Esophagus squamous epithelium (tissue), 5 donors: ENCODE measurements at regions not wholly inside any gene's neighbourhood (a gene's known extent, or its start where the extent isn't known, plus 50 kb on each side); places are given as distances from the start of the nearest gene placed in this dataset.

Source experiments
- DNase-seq: peaks from one replicate; lab custom pipeline; 2025; lab: John Stamatoyannopoulos, UW
- H3K27ac ChIP-seq, 4 donors: fragments of 200-600 bp; sonication (generic); one replicate each; pipeline ENCODE4 v1.5.1; 2016 to 2019; ENCODE audit warnings: mild to moderate bottlenecking in 1 of 4
- H3K27me3 ChIP-seq, 4 donors: fragments of 200-600 bp; sonication (generic); 1 replicate in 3 of 4; 2 replicates in 1 of 4; pipeline versions ENCODE4 v1.5.1 to v1.6.0; 2017 to 2021; ENCODE audit warnings: antibody characterized with exemption in 1 of 4
- H3K36me3 ChIP-seq, 3 donors: fragments of 200-600 bp; sonication (generic); one replicate each; pipeline ENCODE4 v1.5.1; 2016 to 2019
- H3K4me1 ChIP-seq, 3 donors: fragments of 200-600 bp; sonication (generic); one replicate each; pipeline ENCODE4 v1.5.1; 2017 to 2019
- H3K4me3 ChIP-seq, 4 donors: fragments of 200-600 bp; sonication (generic); 1 replicate in 3 of 4; 2 replicates in 1 of 4; pipeline ENCODE4 v1.5.1; 2016 to 2019; ENCODE audit warnings: mild to moderate bottlenecking in 2 of 4, moderate library complexity in 1 of 4
- H3K9me3 ChIP-seq, 3 donors: fragments of 200-600 bp; sonication (generic); one replicate each; pipeline ENCODE4 v1.5.1; 2016 to 2019
- POLR2A ChIP-seq, 4 donors: fragments of 450-650 bp; IDR thresholded peaks; one replicate each; pipeline ENCODE4 v1.6.1; 2017; ENCODE audit warnings: antibody characterized with exemption in 4 of 4, mild to moderate bottlenecking in 4 of 4, moderate library complexity in 3 of 4
- WGBS, 2 donors: methylation state at CpG; one replicate each; pipeline ENCODE4 v1.1.5; 2018; 5-methylcytosine and 5-hydroxymethylcytosine counted together
- intact Hi-C: fragments of 100-400 bp; cut with DNase I; formaldehyde crosslinking; loops from one replicate; pipeline ENCODE4 v1.15.0; 2022
- TF ChIP-seq, protein P1 (sequence below), 6 experiments: fragments of 450-650 bp in 4 of 6; fragments of 200-600 bp in 2 of 6; sonication (generic) in 2 of 6; IDR thresholded peaks; one replicate each; pipeline ENCODE4 v1.5.1; 2016 to 2019; ENCODE audit warnings: antibody characterized with exemption in 6 of 6, mild to moderate bottlenecking in 4 of 6, moderate library complexity in 4 of 6
- donor health status: DM: yes; HTN: yes; CAD: no.

DNA sequence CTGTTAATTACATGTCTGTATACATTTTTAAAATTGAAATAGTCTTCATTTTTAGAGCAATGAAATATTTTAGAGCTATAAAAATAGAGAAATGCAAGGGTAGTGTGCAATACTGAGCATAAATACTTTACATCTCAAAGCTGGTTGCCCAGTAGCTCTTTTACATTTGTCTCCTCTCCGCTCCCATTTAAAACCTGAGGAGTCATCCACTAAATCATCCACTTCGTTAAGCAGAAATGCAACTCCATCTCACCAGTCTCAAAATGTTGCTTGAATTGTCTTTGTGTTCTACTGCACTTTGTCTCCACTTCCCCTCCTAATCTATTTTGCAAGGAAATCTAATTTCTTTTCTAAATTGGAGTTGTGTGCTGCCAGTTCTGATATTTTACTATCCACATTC is 563.6 kb downstream of the VGLL3 start:
- WGBS, 2 donors = 69 to 75% methylated on average over 2 of the region's 2 CpGs
- H3K36me3 ChIP-seq = no peaks in the 10 kb centered on the region
- H3K4me3 ChIP-seq = no peak overlapping the region

DNA sequence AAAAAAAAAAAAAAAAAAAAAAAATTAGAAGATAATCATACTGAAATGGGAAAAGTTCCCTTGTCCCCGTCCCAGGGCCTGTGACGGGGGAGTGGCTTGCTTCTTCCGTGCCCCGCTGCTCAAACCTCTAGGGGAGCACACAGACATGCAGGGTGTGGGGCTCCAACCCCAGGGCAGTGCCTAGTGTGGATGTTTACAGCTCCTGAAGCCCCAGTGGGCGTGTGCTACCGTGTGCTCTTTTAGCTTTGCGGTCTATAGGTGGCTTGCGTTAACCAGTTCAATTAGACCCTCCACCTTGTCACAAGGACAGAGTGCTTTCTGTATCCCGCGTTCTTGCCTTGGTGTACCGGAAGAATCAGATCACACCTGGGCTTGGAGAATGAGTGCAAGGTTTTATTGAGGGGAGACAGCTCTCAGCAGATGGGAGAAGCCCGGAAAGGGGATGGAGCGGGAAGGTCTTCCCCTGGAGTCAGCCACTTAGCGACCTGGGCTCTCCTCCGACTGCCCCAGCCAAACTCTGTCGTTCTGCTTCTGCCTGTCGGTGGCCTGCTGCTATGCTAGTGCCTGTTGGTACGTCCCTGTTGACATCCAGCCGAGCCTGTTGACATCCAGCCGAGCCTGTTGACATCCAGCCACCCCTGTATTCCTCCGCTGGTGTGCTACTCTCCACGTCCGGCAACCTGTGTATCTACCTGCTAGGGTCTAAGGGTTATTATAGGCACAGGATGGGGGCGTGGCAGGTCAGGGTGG is 569.8 kb downstream of the VGLL3 start:
- TF ChIP-seq, protein P1, sequence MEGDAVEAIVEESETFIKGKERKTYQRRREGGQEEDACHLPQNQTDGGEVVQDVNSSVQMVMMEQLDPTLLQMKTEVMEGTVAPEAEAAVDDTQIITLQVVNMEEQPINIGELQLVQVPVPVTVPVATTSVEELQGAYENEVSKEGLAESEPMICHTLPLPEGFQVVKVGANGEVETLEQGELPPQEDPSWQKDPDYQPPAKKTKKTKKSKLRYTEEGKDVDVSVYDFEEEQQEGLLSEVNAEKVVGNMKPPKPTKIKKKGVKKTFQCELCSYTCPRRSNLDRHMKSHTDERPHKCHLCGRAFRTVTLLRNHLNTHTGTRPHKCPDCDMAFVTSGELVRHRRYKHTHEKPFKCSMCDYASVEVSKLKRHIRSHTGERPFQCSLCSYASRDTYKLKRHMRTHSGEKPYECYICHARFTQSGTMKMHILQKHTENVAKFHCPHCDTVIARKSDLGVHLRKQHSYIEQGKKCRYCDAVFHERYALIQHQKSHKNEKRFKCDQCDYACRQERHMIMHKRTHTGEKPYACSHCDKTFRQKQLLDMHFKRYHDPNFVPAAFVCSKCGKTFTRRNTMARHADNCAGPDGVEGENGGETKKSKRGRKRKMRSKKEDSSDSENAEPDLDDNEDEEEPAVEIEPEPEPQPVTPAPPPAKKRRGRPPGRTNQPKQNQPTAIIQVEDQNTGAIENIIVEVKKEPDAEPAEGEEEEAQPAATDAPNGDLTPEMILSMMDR (IDR thresholded peaks at IDR 0.05) = no peak
- no peak for TF ChIP-seq POLR2A (IDR thresholded peaks at IDR 0.05)
- 75 to 79% methylated on average over 14 to 21 of the region's 24 CpGs for WGBS, 2 donors
- Histone ChIP-seq H3K27ac (no peak overlapping the region), H3K27me3 (no peaks in the 10 kb centered on the region), H3K36me3 (no peaks in the 10 kb centered on the region), H3K4me1 (no peaks in the 10 kb centered on the region), H3K9me3 (peaks cover 0 to 5% (median 0%) of the 10 kb centered on the region in 3 donors), H3K4me3 (no peak overlapping the region)
- intact Hi-C loops = no loop called here
- no peak for DNase-seq

More for the DNA sequence above, 563.6 kb downstream of the VGLL3 start:
- intact Hi-C loops = no loop called here
- H3K27me3 ChIP-seq = no peaks in the 10 kb centered on the region
- H3K27ac ChIP-seq = no peak overlapping the region
- no peak for DNase-seq
- H3K4me1 ChIP-seq = no peaks in the 10 kb centered on the region
- TF ChIP-seq POLR2A (IDR thresholded peaks at IDR 0.05) = no peak
- TF ChIP-seq, protein P1 (IDR thresholded peaks at IDR 0.05) = no peak
- peaks cover 0 to 5% (median 0%) of the 10 kb centered on the region in 3 donors for H3K9me3 ChIP-seq

DNA sequence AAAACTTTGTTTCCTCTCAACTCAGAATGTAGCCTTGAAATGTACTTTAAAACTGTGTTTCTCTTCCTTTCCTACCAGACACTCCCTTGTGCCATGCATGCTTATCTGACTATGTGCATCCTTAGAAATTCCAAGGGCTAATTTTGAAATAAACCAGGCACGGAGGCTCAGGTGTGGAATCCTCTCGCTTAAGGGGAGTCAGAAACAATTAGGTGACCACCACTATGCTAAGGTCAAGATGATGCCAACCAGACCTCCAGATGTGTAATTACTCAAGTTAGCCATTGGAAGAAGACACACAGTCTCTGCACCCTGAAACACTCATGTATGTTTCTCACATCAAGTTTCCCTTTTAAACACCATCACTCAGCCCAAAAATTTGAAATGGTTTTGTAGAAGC is 572.1 kb downstream of the VGLL3 start:
- 56 to 61% methylated on average over 2 of the region's 2 CpGs for WGBS, 2 donors
- intact Hi-C loops = no loop called here
- no peak overlapping the region for H3K4me3 ChIP-seq
- no peaks in the 10 kb centered on the region for H3K9me3 ChIP-seq
- no peaks in the 10 kb centered on the region for H3K36me3 ChIP-seq
- TF ChIP-seq POLR2A (IDR thresholded peaks at IDR 0.05) = no peak
- TF ChIP-seq, protein P1 (IDR thresholded peaks at IDR 0.05) = no peak
- no peaks in the 10 kb centered on the region for H3K4me1 ChIP-seq
- no peak overlapping the region for H3K27ac ChIP-seq
- no peak for DNase-seq
- no peaks in the 10 kb centered on the region for H3K27me3 ChIP-seq

- H3K4me3 ChIP-seq = no peak overlapping the region
- TF ChIP-seq POLR2A (IDR thresholded peaks at IDR 0.05) = no peak
- TF ChIP-seq, protein P1 (IDR thresholded peaks at IDR 0.05) = no peak
- intact Hi-C loops = no loop called here
- no peaks in the 10 kb centered on the region for H3K4me1 ChIP-seq
- no peak for DNase-seq
- H3K27me3 ChIP-seq = no peaks in the 10 kb centered on the region
- no peaks in the 10 kb centered on the region for H3K36me3 ChIP-seq
- no peak overlapping the region for H3K27ac ChIP-seq
- WGBS, 2 donors = 74 to 84% methylated on average over 3 of the region's 3 CpGs
- H3K9me3 ChIP-seq = no peaks in the 10 kb centered on the region
Measured at GRCh38 chr3:86416334-86416733, 574.6 kb downstream of the VGLL3 start.

GRCh38 chr3:86413645-86414044 is 577.3 kb downstream of the VGLL3 start:
- 15 to 18% methylated on average over 2 of the region's 2 CpGs for WGBS, 2 donors
- Histone ChIP-seq H3K27me3 (no peaks in the 10 kb centered on the region), H3K4me1 (no peaks in the 10 kb centered on the region), H3K4me3 (no peak overlapping the region), H3K9me3 (no peaks in the 10 kb centered on the region), H3K36me3 (no peaks in the 10 kb centered on the region), H3K27ac (no peak overlapping the region)
- DNase-seq = no peak
- intact Hi-C loops = no loop called here
- TF ChIP-seq POLR2A (IDR thresholded peaks at IDR 0.05) = no peak
- TF ChIP-seq, protein P1 (IDR thresholded peaks at IDR 0.05) = no peak
